AG09309 (cell line): ENCODE measurements at regions not wholly inside any gene's neighbourhood (a gene's known extent, or its start where the extent isn't known, plus 50 kb on each side); places are given as distances from the start of the nearest gene placed in this dataset.

Experiments
- DNase-seq: peaks from one replicate; pipeline ENCODE4 v3.0.0-alpha.2; 2010; ENCODE audit warnings: low read depth
- H3K4me3 ChIP-seq: 2 replicates; pipeline ENCODE4 v1.5.1; 2011; ENCODE audit warnings: mild to moderate bottlenecking, low read depth, low read length, moderate library complexity; ENCODE audit not compliant: control insufficient read depth
- TF ChIP-seq, protein P1 (sequence below): IDR thresholded peaks from 2 replicates; pipeline ENCODE4 v1.5.1; 2011; ENCODE audit warnings: mild to moderate bottlenecking, low read depth, low read length, inconsistent platforms; ENCODE audit not compliant: insufficient read depth, control insufficient read depth; ENCODE audit errors: missing control alignments

- TF ChIP-seq, protein P1, sequence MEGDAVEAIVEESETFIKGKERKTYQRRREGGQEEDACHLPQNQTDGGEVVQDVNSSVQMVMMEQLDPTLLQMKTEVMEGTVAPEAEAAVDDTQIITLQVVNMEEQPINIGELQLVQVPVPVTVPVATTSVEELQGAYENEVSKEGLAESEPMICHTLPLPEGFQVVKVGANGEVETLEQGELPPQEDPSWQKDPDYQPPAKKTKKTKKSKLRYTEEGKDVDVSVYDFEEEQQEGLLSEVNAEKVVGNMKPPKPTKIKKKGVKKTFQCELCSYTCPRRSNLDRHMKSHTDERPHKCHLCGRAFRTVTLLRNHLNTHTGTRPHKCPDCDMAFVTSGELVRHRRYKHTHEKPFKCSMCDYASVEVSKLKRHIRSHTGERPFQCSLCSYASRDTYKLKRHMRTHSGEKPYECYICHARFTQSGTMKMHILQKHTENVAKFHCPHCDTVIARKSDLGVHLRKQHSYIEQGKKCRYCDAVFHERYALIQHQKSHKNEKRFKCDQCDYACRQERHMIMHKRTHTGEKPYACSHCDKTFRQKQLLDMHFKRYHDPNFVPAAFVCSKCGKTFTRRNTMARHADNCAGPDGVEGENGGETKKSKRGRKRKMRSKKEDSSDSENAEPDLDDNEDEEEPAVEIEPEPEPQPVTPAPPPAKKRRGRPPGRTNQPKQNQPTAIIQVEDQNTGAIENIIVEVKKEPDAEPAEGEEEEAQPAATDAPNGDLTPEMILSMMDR = no peak
- DNase-seq = no peak
- H3K4me3 ChIP-seq = no peak overlapping the region
These were observed 720.5 kb upstream of the NUDT12 start for GRCh38 chr5:104283136-104283535.

- TF ChIP-seq, protein P1 = no peak
- DNase-seq = no peak
- no peak overlapping the region for H3K4me3 ChIP-seq
These were observed 711.1 kb upstream of the NUDT12 start for GRCh38 chr5:104273725-104274124.

- TF ChIP-seq, protein P1 = no peak
- no peak overlapping the region for H3K4me3 ChIP-seq
- no peak for DNase-seq
These were observed 704.9 kb upstream of the NUDT12 start for GRCh38 chr5:104267320-104268015.

GRCh38 chr5:104266161-104266560 lies 703.6 kb upstream of the NUDT12 start:
- no peak overlapping the region for H3K4me3 ChIP-seq
- no peak for DNase-seq
- TF ChIP-seq, protein P1 = no peak

GRCh38 chr5:104265531-104266140 lies 703.0 kb upstream of the NUDT12 start:
- no peak for DNase-seq
- TF ChIP-seq, protein P1 = no peak

DNA sequence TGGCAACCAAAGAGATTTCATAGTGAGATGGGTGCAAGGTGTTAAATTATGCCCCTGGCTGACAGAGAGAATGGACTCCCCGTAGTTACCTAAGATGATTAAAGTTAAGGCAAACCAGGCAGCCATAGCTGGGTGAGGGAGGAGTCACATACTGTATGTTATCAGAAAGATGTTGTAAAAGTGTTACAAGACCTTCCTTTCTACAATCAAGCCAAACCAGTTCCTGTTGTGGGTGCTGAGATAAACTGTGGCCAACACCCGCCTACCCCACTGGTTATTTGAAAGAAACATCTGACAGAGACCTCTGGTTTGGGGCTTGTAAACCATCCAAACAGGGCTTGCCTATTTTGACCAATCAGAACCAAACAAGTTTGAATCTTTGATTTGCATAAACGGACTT lies 684.7 kb upstream of the NUDT12 start:
- H3K4me3 ChIP-seq = no peak overlapping the region
- DNase-seq = no peak
- TF ChIP-seq, protein P1 = no peak

More at GRCh38 chr5:104265531-104266140, 703.0 kb upstream of the NUDT12 start:
- no peak overlapping the region for H3K4me3 ChIP-seq
